ENCODE measurements at regions not wholly inside any gene's neighbourhood (a gene's known extent, or its start where the extent isn't known, plus 50 kb on each side); places are given as distances from the start of the nearest gene placed in this dataset.

DNA sequence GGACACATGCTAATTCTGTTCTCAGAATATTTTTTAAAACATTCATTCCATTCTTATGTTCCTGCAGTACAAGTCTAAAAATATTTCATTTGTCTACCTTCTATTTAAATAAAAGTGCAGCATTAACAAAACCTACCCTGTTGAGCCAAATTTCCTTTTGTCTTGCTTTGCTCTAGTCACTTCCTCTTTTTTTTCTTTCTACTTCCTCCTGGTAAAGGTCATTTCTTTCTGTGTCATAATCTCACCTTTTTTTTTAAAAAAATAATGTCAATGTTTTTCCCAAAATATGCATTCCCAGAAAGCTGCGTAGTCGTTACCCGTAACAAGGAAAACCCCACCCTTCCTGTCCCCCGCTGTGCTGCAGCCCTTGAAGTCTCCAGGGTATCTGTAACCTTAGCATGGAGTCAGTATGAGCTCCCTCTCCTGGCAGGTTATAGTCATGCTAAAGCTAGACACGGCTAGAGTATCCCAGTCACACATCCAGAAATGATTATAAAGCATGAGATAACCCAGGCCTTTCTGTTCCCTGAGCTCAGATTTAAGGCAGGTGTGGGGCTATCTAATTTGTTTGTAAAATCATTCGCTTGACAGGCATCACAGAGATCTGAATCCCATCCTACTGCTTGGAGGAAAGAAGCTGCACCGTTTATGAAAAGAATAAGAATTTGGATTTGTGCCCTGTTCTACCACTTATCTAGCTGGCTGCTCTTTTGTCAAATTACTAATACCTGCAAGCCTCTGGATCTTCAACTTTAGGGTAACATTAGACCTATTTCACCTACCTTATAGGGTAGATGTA lies 51.1 kb upstream of the EED start:
- DNase-seq = peak; percentile 77

DNA sequence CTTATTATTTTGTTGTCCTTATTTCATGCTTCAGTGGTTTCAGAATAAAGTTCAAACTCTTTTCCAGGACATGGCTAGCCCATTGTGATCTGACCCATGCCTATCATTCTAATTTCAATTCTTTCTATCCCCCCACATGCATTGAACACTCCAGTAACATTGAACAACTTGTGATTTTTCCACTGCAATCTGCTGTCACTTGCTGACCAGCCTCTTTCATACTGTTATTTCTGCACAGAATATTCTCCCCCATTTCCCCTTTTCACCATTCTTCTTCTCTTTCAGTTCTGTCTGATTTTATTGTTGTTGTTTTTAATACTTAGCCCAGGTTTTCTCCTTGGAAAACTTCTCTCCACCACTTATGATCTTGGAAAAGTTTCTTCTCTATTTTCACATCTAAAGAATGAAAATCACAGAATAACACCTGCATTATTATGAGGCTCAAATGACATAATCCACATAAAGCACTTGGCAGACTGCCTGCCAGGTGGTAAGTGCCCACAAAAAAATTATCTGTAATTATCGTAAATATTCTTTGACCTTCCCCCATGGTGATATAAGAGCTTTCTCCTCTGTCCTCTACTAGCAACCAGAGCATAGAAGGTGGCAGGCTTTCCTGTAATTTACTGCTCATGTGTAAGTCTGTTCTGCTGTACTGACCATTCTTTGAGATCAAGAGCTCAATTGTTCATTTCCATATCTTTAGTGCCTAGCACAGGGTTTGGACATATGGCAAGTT lies 51.9 kb upstream of the EED start:
- DNase-seq = peak; percentile 24

DNA sequence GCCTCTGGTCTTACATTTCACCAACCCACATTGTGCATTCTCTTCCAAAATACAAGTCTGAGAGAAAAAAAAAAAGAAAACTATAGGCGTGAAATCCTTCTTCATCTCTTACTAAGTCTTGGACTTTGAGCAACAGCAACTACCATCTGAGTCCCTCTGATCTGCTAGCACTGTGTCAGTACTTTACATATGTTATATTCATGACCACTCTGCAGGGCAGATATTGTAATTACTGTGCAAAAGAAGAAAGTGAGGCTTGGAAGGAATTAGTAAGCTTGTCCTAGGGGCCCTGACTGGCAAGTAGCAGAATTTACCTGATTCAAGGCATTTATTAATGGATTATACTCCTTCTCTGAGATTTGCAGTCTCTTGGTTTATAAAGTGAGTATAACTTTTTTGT lies 52.7 kb upstream of the EED start:
- no peak for DNase-seq

DNA sequence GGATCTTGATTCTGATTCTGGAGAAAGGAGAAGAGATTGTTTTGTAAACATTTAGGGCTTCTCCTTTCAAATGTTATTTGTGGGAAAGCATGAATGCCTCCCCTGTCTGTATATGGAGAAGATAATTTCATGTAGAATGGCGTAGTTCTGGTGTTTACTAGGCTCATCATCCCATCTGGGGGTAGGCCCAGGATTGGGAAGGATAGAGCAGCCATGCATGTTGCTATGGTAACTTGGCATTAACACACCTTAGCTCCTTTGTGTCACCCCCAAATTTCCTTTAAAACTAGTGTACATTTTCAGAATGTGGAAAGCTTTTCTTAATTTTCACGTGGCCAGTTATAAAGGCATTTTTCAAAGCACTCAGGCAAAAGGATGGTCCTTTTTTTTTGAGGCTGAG lies 57.5 kb upstream of the EED start:
- DNase-seq = no peak

DNA sequence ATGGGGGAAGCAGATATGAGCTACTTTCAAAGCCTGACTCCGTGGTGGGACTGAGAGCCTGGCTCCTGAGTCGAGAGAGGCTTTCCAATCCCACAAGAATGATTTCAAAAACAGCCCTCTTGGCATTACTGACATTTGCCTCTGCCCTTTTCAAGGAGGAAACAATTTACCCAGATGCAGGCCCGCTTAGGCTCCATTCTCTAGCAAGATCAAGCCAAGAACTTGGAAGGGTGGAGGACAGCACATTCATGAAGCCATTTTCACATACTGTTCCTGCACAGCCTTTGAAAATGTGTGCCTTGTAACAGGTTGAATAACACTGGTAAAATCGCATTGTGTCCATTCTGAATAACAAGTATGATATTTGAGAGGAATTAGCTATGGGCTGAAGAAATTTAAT lies 58.2 kb upstream of the EED start:
- DNase-seq = no peak

DNA sequence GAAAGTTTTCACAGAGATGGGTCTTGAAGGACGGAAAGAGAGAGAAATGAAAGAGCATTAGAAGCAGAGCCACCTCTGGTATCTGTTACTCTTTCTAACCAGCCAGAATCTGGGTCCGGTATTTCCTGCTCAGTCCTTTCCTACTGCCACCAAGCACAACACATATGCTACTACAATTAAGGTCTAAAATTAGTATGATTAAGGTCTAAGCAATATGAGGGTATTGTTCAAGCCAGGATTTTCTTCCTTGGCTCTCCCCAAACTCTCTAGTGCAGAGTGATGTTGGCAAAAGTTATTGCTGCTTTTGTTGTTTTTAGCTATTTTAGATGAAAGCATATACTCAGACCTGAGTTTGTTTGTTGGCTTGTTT lies 59.2 kb upstream of the EED start:
- DNase-seq = no peak

DNA sequence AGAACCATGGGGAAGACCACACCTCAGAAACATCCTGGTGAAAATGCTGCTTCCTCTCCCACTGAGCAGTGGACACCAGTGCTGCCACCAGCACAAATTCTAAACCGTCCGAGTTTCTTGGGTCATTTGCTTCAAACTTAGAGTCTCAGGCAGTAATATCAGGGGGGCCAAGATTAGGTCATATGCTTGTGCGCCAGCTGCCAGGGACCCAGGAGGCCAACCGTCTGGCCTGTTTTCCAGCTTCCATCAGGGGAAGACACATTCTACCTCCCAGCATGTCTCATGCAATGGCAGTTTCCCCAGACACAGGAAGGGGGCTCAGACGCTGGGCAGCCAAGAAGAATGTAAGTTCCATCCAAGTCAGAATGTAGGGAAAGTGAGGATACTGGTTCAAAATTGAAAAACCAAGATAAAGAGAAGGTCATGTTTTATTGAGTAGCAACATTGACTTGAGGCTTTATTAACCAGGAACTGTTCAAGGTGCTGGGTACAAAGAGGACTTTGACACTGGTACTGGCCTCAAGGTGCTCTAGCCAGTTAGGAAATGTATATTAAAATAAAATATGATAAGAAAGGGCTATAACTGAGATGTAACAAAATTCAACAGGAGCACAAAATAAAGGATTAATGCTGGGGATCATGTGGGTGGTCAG lies 59.7 kb upstream of the EED start:
- DNase-seq = no peak

DNA sequence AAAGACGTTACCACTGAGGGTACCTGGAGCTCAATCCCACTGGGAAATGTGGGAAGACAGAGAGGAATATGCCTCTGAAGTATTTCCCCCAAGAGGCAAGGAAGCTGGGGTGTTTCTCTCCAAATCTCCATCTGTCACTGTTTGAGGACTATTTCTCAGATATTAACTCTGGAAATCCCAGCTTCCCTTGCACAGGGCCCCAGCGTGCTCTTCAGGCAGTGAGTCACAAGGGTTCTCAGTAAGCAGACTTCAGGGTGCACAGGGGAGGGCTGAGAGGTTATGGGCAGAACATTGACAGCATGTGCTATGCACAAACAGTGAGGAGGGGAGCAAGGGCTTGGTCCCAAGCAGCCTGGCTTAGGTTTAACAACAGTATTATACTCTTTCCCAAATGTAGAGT lies 60.9 kb upstream of the EED start:
- DNase-seq = no peak

DNA sequence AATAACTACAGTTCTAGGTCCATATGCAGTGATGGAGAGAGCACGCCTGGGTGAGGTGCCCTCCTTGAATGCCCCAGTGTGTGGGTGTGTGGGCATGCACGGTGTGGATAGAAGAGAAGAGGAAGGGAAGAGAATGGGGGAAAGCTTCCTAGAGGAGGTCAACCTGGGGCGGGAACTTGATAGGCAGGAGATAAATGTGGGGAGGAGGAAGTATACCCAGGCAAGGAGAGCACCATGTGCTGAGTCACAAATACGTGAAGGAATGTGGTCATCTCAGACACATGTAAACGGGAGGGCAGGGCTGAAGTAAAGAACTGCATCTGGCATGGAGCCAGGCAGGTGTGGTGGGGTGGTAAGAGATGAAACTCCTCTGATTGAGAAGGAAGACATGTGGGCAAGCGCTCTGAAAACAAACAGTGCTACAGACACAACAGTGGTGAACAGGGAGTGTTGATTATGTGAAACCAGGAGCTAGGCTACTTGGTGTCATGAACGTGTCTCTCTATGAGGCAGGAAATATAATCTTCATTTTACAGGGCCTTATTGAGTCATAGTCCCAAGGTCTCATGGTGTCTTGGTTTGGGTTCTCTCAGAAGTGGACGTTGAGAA lies 61.5 kb upstream of the EED start:
- DNase-seq = no peak

DNA sequence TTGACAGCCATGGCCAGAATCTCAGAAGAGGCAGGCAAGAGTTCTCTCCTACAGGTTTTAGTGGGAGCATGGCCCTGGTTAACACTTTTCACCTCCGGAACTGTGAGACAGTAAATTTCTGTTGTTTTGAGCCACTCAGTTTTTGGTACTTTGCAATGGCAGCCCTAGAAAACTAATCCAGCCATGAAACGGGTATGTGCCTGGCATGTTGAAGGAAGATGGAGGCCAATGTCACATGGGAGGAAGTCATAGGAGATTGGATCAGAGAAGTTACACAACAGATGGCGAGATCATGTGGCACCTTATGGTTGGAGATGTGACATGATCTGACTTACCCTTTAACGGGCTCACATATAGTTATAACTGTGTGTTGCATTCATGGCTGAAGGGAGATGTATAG lies 63.2 kb upstream of the EED start:
- no peak for DNase-seq

DNA sequence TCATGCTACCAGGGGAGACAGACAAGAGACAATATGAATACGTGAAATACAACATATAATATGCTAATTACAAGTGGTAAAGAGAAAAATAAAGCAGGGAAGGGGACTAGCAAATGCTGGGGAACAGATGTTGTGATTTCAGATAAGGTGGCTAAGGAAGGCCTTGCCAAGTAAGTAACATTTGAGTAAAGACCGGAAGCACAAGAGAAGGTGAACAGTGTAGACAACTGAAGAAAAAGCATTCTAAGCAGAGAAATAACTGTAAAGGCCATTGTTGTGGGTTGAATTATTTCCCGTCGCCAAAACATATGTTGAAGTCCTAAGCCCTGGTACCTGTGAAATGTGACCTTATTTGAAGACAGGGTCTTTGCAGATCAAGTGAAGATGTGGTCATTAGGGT lies 63.7 kb upstream of the EED start:
- DNase-seq = no peak

DNA sequence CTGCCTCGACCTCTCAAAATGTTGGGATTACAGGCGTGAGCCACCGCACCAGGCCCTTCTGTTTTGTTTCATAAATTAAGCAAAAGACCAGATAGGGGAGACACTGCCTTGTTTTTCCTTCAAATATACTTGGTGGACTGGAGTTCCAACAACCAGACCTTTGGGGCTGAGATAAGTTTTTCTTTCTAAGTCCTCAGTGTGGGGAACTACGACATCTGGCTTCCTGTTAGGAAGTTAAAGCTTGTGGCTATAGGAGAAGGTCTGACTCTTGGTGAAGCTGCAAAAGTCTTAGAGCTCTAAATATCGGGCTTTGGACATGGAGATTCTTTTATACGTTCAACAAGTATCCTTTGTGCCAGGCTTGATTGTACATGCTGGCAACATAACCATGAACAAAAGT lies 64.1 kb upstream of the EED start:
- no peak for DNase-seq

DNA sequence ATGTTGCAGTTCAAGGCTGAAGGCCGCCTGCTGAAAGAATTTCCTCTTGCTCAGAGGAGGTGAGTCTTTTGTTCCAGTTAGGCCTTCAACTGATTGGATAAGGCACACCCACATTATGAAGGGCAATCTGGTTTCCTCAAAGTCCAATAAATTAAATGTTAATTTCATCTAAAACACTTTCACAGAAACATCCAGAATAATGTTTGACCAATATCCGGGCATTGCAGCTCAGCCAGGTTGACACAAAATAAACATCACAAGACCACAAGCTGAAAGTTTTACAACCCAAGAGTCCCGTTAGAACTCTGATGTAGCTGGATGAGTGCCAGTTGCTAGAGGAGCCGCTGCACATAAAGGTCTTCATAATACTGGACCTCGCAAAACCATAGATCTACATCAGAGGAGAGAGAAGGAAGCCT lies 64.9 kb upstream of the EED start:
- DNase-seq = no peak

DNA sequence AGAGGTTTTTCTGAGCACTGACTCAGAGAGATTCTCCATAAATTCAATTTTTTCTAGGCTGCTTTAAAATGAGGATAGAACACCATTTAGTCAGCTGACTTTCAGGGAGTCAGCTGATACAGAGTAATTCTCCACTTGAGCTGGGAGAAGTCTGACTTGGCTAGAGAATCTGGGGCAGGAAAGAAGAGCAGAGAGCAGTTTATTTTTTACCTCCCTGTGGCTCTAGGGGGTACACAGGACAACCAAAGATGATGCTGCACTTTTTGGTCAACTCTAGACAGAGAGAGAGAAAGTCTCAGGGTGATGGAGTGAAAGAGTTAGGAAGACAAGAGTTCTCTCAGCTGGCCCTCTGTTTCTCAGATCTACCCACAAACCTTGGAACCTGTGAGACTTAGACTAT lies 67.3 kb upstream of the EED start:
- DNase-seq = no peak

DNA sequence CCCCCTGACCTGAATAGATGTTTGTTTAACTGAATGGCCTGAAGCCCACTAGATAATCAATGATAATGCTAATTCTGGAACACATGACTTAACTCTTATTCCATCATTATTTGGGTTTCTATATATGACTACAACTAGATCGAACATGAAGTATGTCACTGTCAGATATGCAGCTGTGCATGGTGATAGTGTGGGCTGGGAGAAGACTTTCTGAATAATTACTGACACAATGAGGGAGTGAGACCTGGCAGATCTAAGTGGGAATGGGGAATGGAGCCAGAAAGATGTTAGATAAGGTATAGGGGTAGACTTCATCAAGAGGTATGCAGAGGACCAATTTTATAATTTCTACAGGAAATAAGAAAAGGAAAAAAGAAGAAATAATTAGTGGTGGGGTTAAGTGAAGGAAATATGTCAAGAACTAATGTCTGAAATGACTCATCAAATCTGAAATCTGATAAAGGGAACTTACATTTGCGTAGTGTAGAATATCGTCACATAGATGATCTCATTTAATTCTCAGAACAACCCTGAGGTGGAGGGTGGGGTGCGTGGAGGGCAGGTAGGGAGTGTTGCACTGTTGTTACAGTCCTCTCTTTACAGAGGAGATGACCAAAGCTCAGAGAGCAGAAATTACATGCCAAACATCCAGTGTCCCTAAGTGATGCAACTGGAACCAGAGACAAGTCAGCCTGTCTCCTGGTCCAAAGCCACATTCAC lies 68.2 kb upstream of the EED start:
- no peak for DNase-seq

DNA sequence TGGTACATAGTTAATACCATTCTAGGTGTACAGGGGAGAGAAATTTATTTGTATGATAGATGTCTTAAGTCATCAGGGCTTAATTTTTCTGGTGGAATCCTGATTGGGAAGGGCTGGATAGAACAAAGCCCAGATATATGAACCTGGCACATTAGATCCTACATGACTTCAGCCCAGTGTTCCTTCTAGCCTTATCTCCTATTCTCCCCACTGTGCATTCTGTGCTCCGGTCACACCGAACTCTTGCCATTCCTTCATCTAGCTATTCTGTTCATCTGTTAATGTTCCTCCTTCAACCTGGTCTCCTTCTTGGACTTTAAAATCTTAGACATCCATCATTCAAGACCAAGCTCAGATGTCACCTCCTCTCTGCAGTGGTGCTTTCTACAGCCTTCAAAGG lies 68.9 kb upstream of the EED start:
- no peak for DNase-seq

DNA sequence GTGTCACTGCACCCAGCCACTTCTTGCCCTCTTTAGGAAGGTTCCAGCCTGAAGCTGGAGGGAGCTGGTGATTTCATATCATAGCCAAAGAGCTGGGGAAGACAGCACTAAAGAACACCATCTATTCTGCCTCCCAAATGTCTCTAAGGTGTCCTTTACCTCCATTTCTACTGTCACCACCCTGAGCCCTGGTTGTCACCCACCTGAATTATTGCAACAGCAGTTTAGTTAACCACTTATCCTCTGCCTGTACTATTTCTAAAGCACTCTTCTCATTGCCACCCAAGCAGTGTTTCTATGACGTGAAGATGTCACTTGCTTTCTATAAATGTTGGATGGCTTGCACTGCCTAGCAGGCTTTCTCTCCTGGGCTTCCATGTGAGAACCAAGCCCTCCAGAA lies 69.4 kb upstream of the EED start:
- DNase-seq = no peak

DNA sequence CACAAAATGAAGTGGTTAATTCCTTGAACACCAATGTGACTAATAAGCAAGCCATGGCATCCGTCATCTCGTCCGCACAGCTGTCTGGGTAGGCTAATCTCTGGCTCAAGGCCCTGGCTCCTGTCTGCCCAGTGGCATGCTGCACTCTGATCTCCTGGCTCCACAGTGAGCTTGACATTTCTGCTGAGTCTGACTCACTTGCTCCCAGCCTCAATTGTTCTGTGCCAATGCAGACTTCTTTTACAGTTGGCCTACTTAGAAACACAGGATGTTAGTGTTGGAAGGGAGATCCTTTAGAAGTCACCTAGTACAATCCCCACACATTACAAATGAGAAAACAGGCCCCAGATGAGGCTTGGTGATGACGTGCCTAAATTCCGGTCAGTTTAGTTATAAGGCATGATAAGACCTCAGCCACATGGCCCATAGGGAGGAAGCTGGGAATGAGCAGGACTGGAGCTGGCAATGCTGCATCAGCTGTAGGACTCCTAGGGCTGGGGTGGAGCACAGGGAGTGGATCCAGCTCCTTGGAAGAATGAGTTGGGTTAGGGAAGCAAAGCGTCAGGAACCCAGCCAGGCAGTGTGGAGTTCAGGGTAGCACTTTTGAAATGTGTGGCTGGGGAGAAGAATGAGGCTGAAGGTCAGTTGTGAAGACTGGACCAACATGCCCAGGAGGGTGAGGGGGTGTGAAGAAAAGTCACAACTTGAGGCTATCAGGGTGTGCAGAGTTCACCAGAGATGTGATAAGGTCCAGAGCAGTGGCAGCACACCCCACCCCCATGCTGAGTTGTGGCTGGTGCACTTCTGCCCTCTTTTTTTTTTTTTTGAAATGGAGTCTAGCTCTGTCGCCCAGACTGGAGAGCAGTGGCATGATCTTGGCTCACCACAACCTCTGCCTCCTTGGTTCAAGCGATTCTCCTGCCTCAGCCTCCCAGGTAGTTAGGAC lies 70.2 kb upstream of the EED start:
- no peak for DNase-seq

DNA sequence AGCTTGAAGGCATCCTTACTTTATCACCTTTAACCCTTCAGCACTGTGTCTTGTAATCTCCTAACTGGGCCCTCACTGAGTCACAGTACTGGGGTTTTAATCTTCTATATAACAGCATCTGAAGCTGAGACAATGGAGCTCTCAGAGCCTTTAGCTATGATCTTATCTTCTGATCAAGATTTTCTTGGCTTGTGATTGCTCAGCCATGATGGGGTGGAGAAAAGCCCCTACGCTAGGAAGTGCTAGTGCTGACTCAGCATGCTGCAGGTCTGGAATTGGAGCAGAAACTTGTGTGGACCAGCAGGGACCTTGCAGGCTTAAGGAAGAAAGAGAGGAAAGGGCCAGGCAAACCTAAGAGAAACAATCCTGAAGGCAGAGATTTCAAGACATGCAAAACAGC lies 71.7 kb upstream of the EED start:
- no peak for DNase-seq

DNA sequence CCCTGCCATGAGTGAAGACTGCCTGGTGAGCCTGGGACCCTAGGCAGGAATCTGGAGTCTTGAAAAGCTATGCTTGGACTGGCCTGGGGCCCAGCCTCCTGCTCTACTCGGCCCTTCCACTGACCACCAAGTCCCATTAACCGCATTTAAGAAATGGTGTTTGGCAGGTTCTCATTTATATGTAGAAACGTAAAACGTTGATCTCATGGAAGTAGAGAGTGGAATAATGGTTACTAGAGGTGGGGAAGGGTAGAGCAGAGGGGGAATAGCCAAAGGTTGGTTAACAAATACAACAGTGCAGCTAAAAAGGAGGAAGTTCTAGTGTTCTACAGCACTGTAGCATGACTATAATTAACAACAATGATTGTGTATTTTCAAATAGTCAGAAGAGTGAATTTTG lies 72.9 kb upstream of the EED start:
- DNase-seq = no peak

DNA sequence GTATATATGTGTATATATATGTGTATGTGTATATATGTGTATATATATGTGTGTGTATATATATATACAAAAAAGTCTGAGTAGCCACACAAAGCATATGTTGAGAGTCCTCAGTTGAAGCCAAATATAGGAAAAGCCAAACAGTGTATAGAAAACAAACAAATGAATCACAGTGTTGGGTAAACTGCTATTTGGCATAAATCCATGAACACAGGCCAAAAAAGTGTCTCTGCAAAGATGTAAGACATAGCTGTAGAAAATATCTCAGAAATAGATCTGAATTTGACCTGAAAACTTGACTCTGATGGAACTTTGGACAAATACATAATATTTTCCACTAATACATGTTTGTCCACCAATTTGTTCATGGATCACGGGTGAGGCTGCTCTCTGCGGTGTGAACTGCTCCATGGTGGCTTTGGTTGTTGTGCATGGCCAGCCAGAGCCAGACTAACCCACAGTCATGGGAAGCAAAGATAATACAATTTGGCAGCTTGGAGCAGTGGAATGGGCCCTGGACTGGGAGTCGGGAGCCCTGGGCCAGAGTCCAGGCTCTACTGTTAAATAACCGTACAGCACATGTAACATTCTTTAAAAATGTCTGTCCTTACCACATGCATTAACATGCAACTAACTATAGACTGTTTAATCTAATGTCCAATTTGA lies 76.9 kb upstream of the EED start:
- no peak for DNase-seq

Measured in NCI-H2029 (cell line).